Caco-2 (cell line): ENCODE measurements at regions not wholly inside any gene's neighbourhood (a gene's known extent, or its start where the extent isn't known, plus 50 kb on each side); places are given as distances from the start of the nearest gene placed in this dataset.
"Not testable (repeated sequence)": the region's sequence is repeated elsewhere in the genome, so short reads cannot be mapped to it uniquely, and the experiment has no call there.

ENCODE experiments used
- BruUV-seq: library from RNA; stranded (reverse); fragments of 400-500 nt; replicated peaks from 2 replicates; lab custom pipeline; 2021; lab: Mats Ljungman, UMichigan
- CTCF ChIA-PET: fragments of 300-600 bp; sonication (Branson Sonifier 250); formaldehyde crosslinking; loops from one replicate; lab custom pipeline; 2022; ENCODE audit warnings: antibody characterized with exemption; lab: Charles Lee
- POLR2A ChIA-PET: fragments of 300-600 bp; sonication (Branson Sonifier 250); formaldehyde crosslinking; loops from one replicate; lab custom pipeline; 2022; ENCODE audit warnings: antibody characterized with exemption; lab: Charles Lee
- DNase-seq, 2 experiments: peaks; one replicate each; pipeline versions ENCODE4 v3.0.0 to v3.0.0-alpha.2; 2020 to 2022
- H3K27me3 ChIP-seq: replicated peaks from 2 replicates; pipeline ENCODE4 v1.6.0; 2011; ENCODE audit warnings: low read length; ENCODE audit not compliant: control insufficient read depth, insufficient read depth
- H3K36me3 ChIP-seq: 2 replicates; pipeline ENCODE4 v1.5.1; 2011; ENCODE audit warnings: low read length; ENCODE audit not compliant: control insufficient read depth, insufficient read depth
- H3K4me1 ChIP-seq: fragments of 250-450 bp; sonication (Bioruptor Pico); 2 replicates; pipeline ENCODE4 v1.5.1; 2020; ENCODE audit warnings: mild to moderate bottlenecking
- H3K4me3 ChIP-seq: 2 replicates; pipeline ENCODE4 v1.5.1; 2011; ENCODE audit warnings: low read depth, mild to moderate bottlenecking, control low read depth, low read length
- H3K9me3 ChIP-seq: fragments of 250-450 bp; sonication (Bioruptor Pico); 2 replicates; pipeline ENCODE4 v1.5.1; 2020; ENCODE audit warnings: mild to moderate bottlenecking, moderate library complexity
- H3K27ac Mint-ChIP-seq: one replicate; pipeline ENCODE4 v1.8.0; 2022; ENCODE audit warnings: mixed read lengths; ENCODE audit not compliant: unreplicated experiment
- H3K27me3 Mint-ChIP-seq: one replicate; pipeline ENCODE4 v1.8.0; 2022; ENCODE audit warnings: mixed read lengths; ENCODE audit not compliant: insufficient read depth, unreplicated experiment
- H3K36me3 Mint-ChIP-seq: one replicate; pipeline ENCODE4 v1.8.0; 2022; ENCODE audit warnings: mild to moderate bottlenecking, mixed read lengths; ENCODE audit not compliant: insufficient read depth, unreplicated experiment
- H3K4me1 Mint-ChIP-seq: one replicate; pipeline ENCODE4 v1.8.0; 2022; ENCODE audit warnings: low read depth, mixed read lengths; ENCODE audit not compliant: unreplicated experiment
- H3K4me3 Mint-ChIP-seq: one replicate; pipeline ENCODE4 v1.8.0; 2022; ENCODE audit warnings: mild to moderate bottlenecking, moderate library complexity, mixed read lengths; ENCODE audit not compliant: unreplicated experiment
- H3K9me3 Mint-ChIP-seq: one replicate; pipeline ENCODE4 v1.8.0; 2022; ENCODE audit warnings: mixed read lengths; ENCODE audit not compliant: unreplicated experiment
- intact Hi-C: fragments of 100-400 bp; cut with micrococcal nuclease; formaldehyde crosslinking; loops from one replicate; pipeline ENCODE4 v1.10.0; 2022; ENCODE audit not compliant: unreplicated experiment
- TF ChIP-seq, protein P1 (sequence below), 2 experiments: fragments of 200-600 bp in 1 of 2; IDR thresholded peaks; 1 replicate in 1 of 2; 2 replicates in 1 of 2; pipeline versions ENCODE4 v1.5.1 to v1.8.0; 2011 to 2022; ENCODE audit warnings: antibody characterized with exemption in 1 of 2, control low read depth in 1 of 2, inconsistent platforms in 1 of 2, low read depth in 1 of 2, low read length in 1 of 2, mild to moderate bottlenecking in 1 of 2, moderate library complexity in 1 of 2; ENCODE audit not compliant: insufficient read depth in 1 of 2, severe bottlenecking in 1 of 2, unreplicated experiment in 1 of 2

DNA sequence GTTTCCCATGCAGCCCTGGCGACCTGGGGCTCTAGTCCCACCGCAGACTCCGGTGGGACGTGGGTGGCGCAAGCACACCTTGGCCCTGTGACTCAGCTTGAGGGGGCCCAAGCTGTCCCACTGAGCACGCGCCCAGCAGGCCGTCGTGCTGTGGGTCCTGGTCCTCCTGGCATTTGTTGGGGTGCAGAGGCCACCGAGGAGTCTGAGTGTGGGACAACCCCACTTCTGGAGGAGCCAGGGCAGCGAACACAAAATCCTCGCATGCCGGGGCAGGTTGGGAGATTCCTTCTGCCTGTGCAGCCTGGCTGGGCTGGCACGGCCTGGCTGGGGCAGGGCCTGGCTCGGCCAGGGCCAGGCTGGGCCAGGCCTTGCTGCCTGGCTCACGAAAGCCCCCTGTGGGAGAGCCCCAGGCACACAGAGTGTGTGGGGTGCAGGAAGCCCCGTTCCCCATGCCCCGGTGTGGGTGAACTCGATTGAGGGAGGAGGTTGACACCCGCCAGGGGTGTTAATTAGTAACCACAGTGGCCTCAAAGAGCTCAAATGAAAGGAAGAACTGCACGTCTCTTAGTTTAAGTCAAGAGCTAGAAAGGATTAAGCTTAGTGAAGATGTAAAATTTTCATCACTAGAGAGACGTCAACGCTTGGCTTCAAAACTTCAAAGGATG lies 1808.5 kb upstream of the DEFB115 start:
- no peak for DNase-seq
- H3K9me3 Mint-ChIP-seq = peaks cover 12% of the 10 kb centered on the region
- BruUV-seq = no TSS peak
- H3K27ac Mint-ChIP-seq = no peak overlapping the region
- intact Hi-C loops = loop anchor here (10.0 kb wide), 2 partner anchors 344 to 836 kb away; no protein-coding TSS in a partner anchor
- no peak overlapping the region for H3K4me3 ChIP-seq
- H3K27me3 Mint-ChIP-seq = peaks cover 3% of the 10 kb centered on the region
- no peaks in the 10 kb centered on the region for H3K27me3 ChIP-seq
- H3K36me3 ChIP-seq = no peaks in the 10 kb centered on the region
- H3K9me3 ChIP-seq = no peaks in the 10 kb centered on the region; the same call in 1 of the 2 replicates
- CTCF ChIA-PET = no interaction called here
- H3K4me1 ChIP-seq = no peaks in the 10 kb centered on the region
- no peaks in the 10 kb centered on the region for H3K36me3 Mint-ChIP-seq
- POLR2A ChIA-PET = no interaction called here
- no peaks in the 10 kb centered on the region for H3K4me1 Mint-ChIP-seq
- H3K4me3 Mint-ChIP-seq = no peak overlapping the region
- TF ChIP-seq, protein P1, sequence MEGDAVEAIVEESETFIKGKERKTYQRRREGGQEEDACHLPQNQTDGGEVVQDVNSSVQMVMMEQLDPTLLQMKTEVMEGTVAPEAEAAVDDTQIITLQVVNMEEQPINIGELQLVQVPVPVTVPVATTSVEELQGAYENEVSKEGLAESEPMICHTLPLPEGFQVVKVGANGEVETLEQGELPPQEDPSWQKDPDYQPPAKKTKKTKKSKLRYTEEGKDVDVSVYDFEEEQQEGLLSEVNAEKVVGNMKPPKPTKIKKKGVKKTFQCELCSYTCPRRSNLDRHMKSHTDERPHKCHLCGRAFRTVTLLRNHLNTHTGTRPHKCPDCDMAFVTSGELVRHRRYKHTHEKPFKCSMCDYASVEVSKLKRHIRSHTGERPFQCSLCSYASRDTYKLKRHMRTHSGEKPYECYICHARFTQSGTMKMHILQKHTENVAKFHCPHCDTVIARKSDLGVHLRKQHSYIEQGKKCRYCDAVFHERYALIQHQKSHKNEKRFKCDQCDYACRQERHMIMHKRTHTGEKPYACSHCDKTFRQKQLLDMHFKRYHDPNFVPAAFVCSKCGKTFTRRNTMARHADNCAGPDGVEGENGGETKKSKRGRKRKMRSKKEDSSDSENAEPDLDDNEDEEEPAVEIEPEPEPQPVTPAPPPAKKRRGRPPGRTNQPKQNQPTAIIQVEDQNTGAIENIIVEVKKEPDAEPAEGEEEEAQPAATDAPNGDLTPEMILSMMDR (IDR thresholded peaks at IDR 0.05; ENCODE audit: insufficient read depth in 1 of 2, low read depth in 1 of 2, low read length in 1 of 2, severe bottlenecking in 1 of 2, unreplicated experiment in 1 of 2) = no peak

DNA sequence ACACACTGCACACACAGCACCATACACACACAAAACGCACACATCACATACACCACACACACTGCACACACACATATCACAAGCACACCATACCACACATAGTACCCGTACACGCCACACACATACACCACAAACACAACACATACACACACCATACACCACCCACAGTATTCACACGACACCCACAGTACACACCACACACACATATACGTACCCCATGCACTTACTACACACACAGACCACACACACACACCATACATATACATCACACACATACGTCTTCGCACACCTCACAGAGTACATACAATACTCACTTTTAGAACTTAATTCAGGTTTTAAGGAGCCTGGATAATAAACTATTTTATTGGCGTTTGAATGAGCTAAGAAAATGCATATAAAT lies 1805.3 kb upstream of the DEFB115 start:
- TF ChIP-seq, protein P1 (IDR thresholded peaks at IDR 0.05; ENCODE audit: insufficient read depth in 1 of 2, low read depth in 1 of 2, low read length in 1 of 2, severe bottlenecking in 1 of 2, unreplicated experiment in 1 of 2) = no peak
- no peak for DNase-seq
- ChIA-PET CTCF (no interaction called here), POLR2A (no interaction called here)
- Mint-ChIP-seq H3K27ac (no peak overlapping the region), H3K9me3 (peaks cover 12% of the 10 kb centered on the region), H3K4me1 (no peaks in the 10 kb centered on the region), H3K4me3 (no peak overlapping the region), H3K36me3 (no peaks in the 10 kb centered on the region), H3K27me3 (peaks cover 3% of the 10 kb centered on the region)
- H3K4me1 ChIP-seq = no peaks in the 10 kb centered on the region
- intact Hi-C loops = no loop called here
- no TSS peak for BruUV-seq
- no peak overlapping the region for H3K4me3 ChIP-seq
- H3K36me3 ChIP-seq = no peaks in the 10 kb centered on the region
- H3K27me3 ChIP-seq = no peaks in the 10 kb centered on the region
- H3K9me3 ChIP-seq = no peaks in the 10 kb centered on the region; the same call in 1 of the 2 replicates

DNA sequence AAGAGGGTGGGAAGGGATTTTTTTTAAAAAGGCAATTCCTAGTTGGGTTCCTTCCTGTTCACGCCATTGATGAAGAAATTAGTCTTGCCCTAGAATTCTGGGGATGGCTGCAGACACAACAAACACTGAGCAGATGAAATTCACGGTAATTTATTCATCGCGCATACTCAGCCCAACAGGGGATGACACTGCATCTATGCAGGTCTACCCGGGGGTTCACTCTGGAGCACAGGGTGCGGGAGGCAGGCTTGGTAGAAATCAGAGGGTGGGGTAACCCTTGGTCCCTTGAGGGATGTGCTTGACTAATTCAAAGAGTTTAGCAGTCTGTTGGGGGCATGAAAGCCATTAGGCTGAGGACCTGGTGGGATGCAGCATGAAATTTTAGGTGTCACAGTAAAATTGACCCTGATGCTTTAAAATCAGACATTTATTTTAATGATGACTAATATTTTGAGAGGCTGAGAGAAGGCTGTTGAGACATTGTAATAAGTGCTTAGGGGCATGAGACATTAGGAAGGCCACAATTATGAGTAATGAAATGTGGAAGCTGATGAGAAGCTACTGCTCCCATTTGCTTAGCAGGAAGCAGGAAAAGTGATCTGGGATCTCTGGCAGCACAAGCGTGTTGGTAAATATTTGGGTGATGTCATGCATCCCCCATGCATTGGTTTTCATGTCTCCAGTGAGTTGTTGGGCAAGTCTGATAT lies 1800.3 kb upstream of the DEFB115 start:
- intact Hi-C loops, POLR2A ChIA-PET, DNase-seq, H3K36me3 ChIP-seq, BruUV-seq, H3K9me3 ChIP-seq, H3K27me3 Mint-ChIP-seq, H3K27me3 ChIP-seq, H3K9me3 Mint-ChIP-seq, H3K4me1 ChIP-seq, H3K4me1 Mint-ChIP-seq, H3K36me3 Mint-ChIP-seq, H3K4me3 Mint-ChIP-seq, H3K27ac Mint-ChIP-seq, H3K4me3 ChIP-seq: not testable (repeated sequence)
- CTCF ChIA-PET = interaction anchor here (0.6 kb wide), 1 partner anchor 894 kb away, joined by 3 read pairs; no protein-coding TSS in a partner anchor
